RWPE1 (cell line): ENCODE measurements at regions not wholly inside any gene's neighbourhood (a gene's known extent, or its start where the extent isn't known, plus 50 kb on each side); places are given as distances from the start of the nearest gene placed in this dataset.

ENCODE experiments used
- CTCF ChIA-PET: fragments of 350-600 bp; sonication (Branson Sonifier 250); formaldehyde crosslinking; extraction: SDS; loops from one replicate; lab custom pipeline; 2021; lab: Yijun Ruan, JAX
- POLR2A ChIA-PET: fragments of 400-600 bp; formaldehyde crosslinking; extraction: SDS; loops from one replicate; lab custom pipeline; 2020; ENCODE audit warnings: antibody characterized with exemption; ENCODE audit not compliant: low non-redundant PET; lab: Yijun Ruan, JAX
- DNase-seq: peaks from one replicate; pipeline ENCODE4 v3.0.0; 2012; ENCODE audit warnings: low spot score
- H3K27ac ChIP-seq: fragments of 450-650 bp; 2 replicates; pipeline ENCODE4 v1.5.1; 2017
- CTCF ChIP-seq: fragments of 450-650 bp; conservative IDR thresholded peaks from 2 replicates; pipeline ENCODE4 v1.5.1; 2017; ENCODE audit warnings: low read depth, mild to moderate bottlenecking

GRCh38 chr6:27081188-27081587, 166.3 kb upstream of the PRSS16 start:
- POLR2A ChIA-PET, result no interaction called here
- no peak overlapping the region for H3K27ac ChIP-seq
- no peak for TF ChIP-seq CTCF
- DNase-seq, result no peak
- CTCF ChIA-PET, result no interaction called here

GRCh38 chr6:27081931-27082330, 165.6 kb upstream of the PRSS16 start:
- no peak overlapping the region for H3K27ac ChIP-seq
- no peak for DNase-seq
- ChIA-PET CTCF (no interaction called here), POLR2A (no interaction called here)
- no peak for TF ChIP-seq CTCF

GRCh38 chr6:27088068-27088467, 159.4 kb upstream of the PRSS16 start:
- DNase-seq, result no peak
- ChIA-PET CTCF (no interaction called here), POLR2A (no interaction called here)
- H3K27ac ChIP-seq, result no peak overlapping the region
- no peak for TF ChIP-seq CTCF

GRCh38 chr6:27091661-27092315, 155.7 kb upstream of the PRSS16 start:
- peak; percentile 77 for DNase-seq
- POLR2A ChIA-PET, result no interaction called here
- no peak overlapping the region for H3K27ac ChIP-seq
- CTCF ChIA-PET, result no interaction called here
- TF ChIP-seq CTCF, result no peak

GRCh38 chr6:27092316-27092692, 155.2 kb upstream of the PRSS16 start:
- DNase-seq, result peak; percentile 5
- TF ChIP-seq CTCF, result no peak
- POLR2A ChIA-PET, result no interaction called here
- CTCF ChIA-PET, result no interaction called here
- H3K27ac ChIP-seq, result no peak overlapping the region

GRCh38 chr6:27095914-27096313, 151.6 kb upstream of the PRSS16 start:
- no peak for TF ChIP-seq CTCF
- no peak overlapping the region for H3K27ac ChIP-seq
- ChIA-PET CTCF (no interaction called here), POLR2A (interaction anchor here (0.8 kb wide), 1 partner anchor 51 kb away, joined by 3 read pairs; no protein-coding TSS in a partner anchor)
- no peak for DNase-seq
